IMR-90 (cell line): ENCODE measurements at regions not wholly inside any gene's neighbourhood (a gene's known extent, or its start where the extent isn't known, plus 50 kb on each side); places are given as distances from the start of the nearest gene placed in this dataset.

ENCODE experiments used
- ATAC-seq: fragments of 200-7000 bp; cut with Tn5 transposase; 2 replicates; pipeline ENCODE4 v1.9.1; 2020; ENCODE audit warnings: low read depth, mild to moderate bottlenecking, moderate library complexity
- BruUV-seq: library from RNA; stranded (reverse); fragments of 400-500 nt; replicated peaks from 2 replicates; lab custom pipeline; 2021; lab: Mats Ljungman, UMichigan
- CTCF ChIA-PET: fragments of 300-600 bp; formaldehyde crosslinking; extraction: SDS; loops from one replicate; lab custom pipeline; 2021; ENCODE audit warnings: antibody characterized with exemption; lab: Yijun Ruan, JAX
- POLR2A ChIA-PET: fragments of 300-600 bp; sonication (Branson Sonifier 250); formaldehyde crosslinking; loops from one replicate; lab custom pipeline; 2022; ENCODE audit warnings: antibody characterized with exemption; ENCODE audit not compliant: unreplicated experiment; lab: Charles Lee
- DNase-seq: peaks from one replicate; pipeline ENCODE4 v3.0.0; 2013
- H2AFZ ChIP-seq: replicated peaks from 2 replicates; pipeline ENCODE3; 2013; ENCODE audit warnings: low read length, mild to moderate bottlenecking; ENCODE audit not compliant: poor library complexity
- H2AK5ac ChIP-seq: 2 replicates; pipeline ENCODE4 v1.6.1; 2013; ENCODE audit warnings: low read depth, low read length, inconsistent platforms
- H2AK9ac ChIP-seq: replicated peaks from 2 replicates; pipeline ENCODE3; 2013; ENCODE audit warnings: mild to moderate bottlenecking, low read depth, low read length, moderate library complexity; ENCODE audit not compliant: poor library complexity
- H2BK120ac ChIP-seq: 2 replicates; pipeline ENCODE4 v1.6.1; 2013; ENCODE audit warnings: low read depth, low read length, inconsistent platforms
- H2BK15ac ChIP-seq: 3 replicates; pipeline ENCODE4 v1.6.1; 2013; ENCODE audit warnings: low read depth, low read length, inconsistent platforms
- H2BK20ac ChIP-seq: 2 replicates; pipeline ENCODE4 v1.6.1; 2013; ENCODE audit warnings: low read depth, mild to moderate bottlenecking, inconsistent platforms, low read length, moderate library complexity
- H2BK5ac ChIP-seq: 2 replicates; pipeline ENCODE4 v1.6.1; 2013; ENCODE audit warnings: mild to moderate bottlenecking, low read depth, low read length, inconsistent platforms; ENCODE audit not compliant: poor library complexity, severe bottlenecking
- H3K14ac ChIP-seq: replicated peaks from 2 replicates; pipeline ENCODE4 v1.6.1; 2013; ENCODE audit warnings: low read depth, low read length, inconsistent platforms
- H3K18ac ChIP-seq: 2 replicates; pipeline ENCODE4 v1.6.1; 2013; ENCODE audit warnings: low read depth, low read length, control low read depth
- H3K23ac ChIP-seq: 2 replicates; pipeline ENCODE4 v1.6.1; 2013; ENCODE audit warnings: low read depth, low read length, inconsistent platforms
- H3K27ac ChIP-seq: 2 replicates; pipeline ENCODE4 v1.5.1; 2013; ENCODE audit warnings: mild to moderate bottlenecking, control low read depth, low read length; ENCODE audit not compliant: insufficient read depth
- H3K27me3 ChIP-seq: 2 replicates; pipeline ENCODE4 v1.6.1; 2013; ENCODE audit warnings: low read length; ENCODE audit not compliant: control insufficient read depth, insufficient read depth
- H3K36me3 ChIP-seq: 2 replicates; pipeline ENCODE4 v1.6.1; 2013; ENCODE audit warnings: low read length, mixed read lengths; ENCODE audit not compliant: control insufficient read depth, insufficient read depth
- H3K4ac ChIP-seq: 2 replicates; pipeline ENCODE4 v1.6.1; 2013; ENCODE audit warnings: low read depth, low read length, inconsistent platforms
- H3K4me1 ChIP-seq: 2 replicates; pipeline ENCODE4 v1.6.1; 2013; ENCODE audit warnings: low read length, mixed read lengths; ENCODE audit not compliant: control insufficient read depth, insufficient read depth
- H3K4me2 ChIP-seq: 2 replicates; pipeline ENCODE4 v1.6.1; 2013; ENCODE audit warnings: low read depth, mild to moderate bottlenecking, control low read depth, low read length, moderate library complexity
- H3K4me3 ChIP-seq: 2 replicates; pipeline ENCODE4 v1.5.1; 2013; ENCODE audit warnings: low read depth, mild to moderate bottlenecking, control low read depth, low read length, moderate library complexity; ENCODE audit not compliant: insufficient read depth
- H3K56ac ChIP-seq: 2 replicates; pipeline ENCODE4 v1.6.1; 2013; ENCODE audit warnings: low read length, inconsistent platforms; ENCODE audit not compliant: insufficient read depth; ENCODE audit errors: extremely low read depth
- H3K79me1 ChIP-seq, 2 experiments: 2 replicates each; pipeline ENCODE4 v1.6.1; 2013; ENCODE audit warnings: low read length in 2 of 2, inconsistent platforms in 1 of 2, low read depth in 1 of 2
- H3K9ac ChIP-seq: 2 replicates; pipeline ENCODE4 v1.6.1; 2013; ENCODE audit warnings: low read depth, low read length, control low read depth
- H3K9me1 ChIP-seq: 2 replicates; pipeline ENCODE4 v1.6.1; 2013; ENCODE audit warnings: low read length, inconsistent platforms; ENCODE audit not compliant: insufficient read depth
- H3K9me3 ChIP-seq: 2 replicates; pipeline ENCODE4 v1.6.1; 2013; ENCODE audit warnings: low read length; ENCODE audit not compliant: control insufficient read depth, insufficient read depth
- H4K20me1 ChIP-seq: 2 replicates; pipeline ENCODE4 v1.6.1; 2013; ENCODE audit warnings: low read length, inconsistent platforms; ENCODE audit not compliant: insufficient read depth
- H4K5ac ChIP-seq: 2 replicates; pipeline ENCODE4 v1.6.1; 2013; ENCODE audit warnings: mild to moderate bottlenecking, low read depth, low read length, control low read depth
- H4K8ac ChIP-seq, 2 experiments: 2 replicates each; pipeline ENCODE4 v1.6.1; 2013; ENCODE audit warnings: low read depth in 2 of 2, low read length in 2 of 2, control low read depth in 1 of 2, inconsistent platforms in 1 of 2
- H4K91ac ChIP-seq: 2 replicates; pipeline ENCODE4 v1.6.1; 2013; ENCODE audit warnings: low read depth, low read length, inconsistent platforms; ENCODE audit not compliant: insufficient read depth
- CEBPB ChIP-seq: IDR thresholded peaks from 2 replicates; pipeline ENCODE4 v1.6.1; 2012; ENCODE audit warnings: low read depth, low read length, improper control_type of control experiment
- CHD1 ChIP-seq: IDR thresholded peaks from 2 replicates; pipeline ENCODE4 v1.6.1; 2012; ENCODE audit warnings: low read depth, low read length, improper control_type of control experiment
- FOS ChIP-seq: fragments of 150-350 bp; IDR thresholded peaks from 2 replicates; pipeline ENCODE4 v1.6.1; 2016; ENCODE audit warnings: low read depth, low read length
- MAFK ChIP-seq: IDR thresholded peaks from 2 replicates; pipeline ENCODE4 v1.6.1; 2012; ENCODE audit warnings: low read depth, low read length, improper control_type of control experiment
- NFE2L2 ChIP-seq: fragments of 150-350 bp; IDR thresholded peaks from 2 replicates; pipeline ENCODE4 v1.6.1; 2016; ENCODE audit warnings: low read depth, mild to moderate bottlenecking, low read length
- POLR2A ChIP-seq: IDR thresholded peaks from 2 replicates; pipeline ENCODE4 v1.6.1; 2012; ENCODE audit warnings: mild to moderate bottlenecking, low read depth, low read length
- RAD21 ChIP-seq: IDR thresholded peaks from 2 replicates; pipeline ENCODE4 v1.6.1; 2012; ENCODE audit warnings: low read length, improper control_type of control experiment
- RFX5 ChIP-seq: IDR thresholded peaks from 2 replicates; pipeline ENCODE4 v1.8.0; 2012; ENCODE audit warnings: low read depth, mild to moderate bottlenecking, low read length, moderate library complexity
- SMC3 ChIP-seq: fragments of 150-350 bp; IDR thresholded peaks from 2 replicates; pipeline ENCODE4 v1.6.1; 2016; ENCODE audit warnings: low read depth, mild to moderate bottlenecking, antibody characterized with exemption, low read length, moderate library complexity
- dilution Hi-C: fragments of 300-500 bp; cut with HindIII; formaldehyde crosslinking; loops from one replicate; pipeline ENCODE4 v1.14.3; 2018; ENCODE audit warnings: low sequenced_read_pairs; ENCODE audit not compliant: unreplicated experiment
- in situ Hi-C: fragments of 300-500 bp; cut with MboI; formaldehyde crosslinking; loops from 3 replicates; pipeline ENCODE4 v1.14.3; 2019; ENCODE audit warnings: low sequenced_read_pairs, inconsistent platforms, mixed read lengths
- intact Hi-C: fragments of 100-400 bp; cut with micrococcal nuclease; formaldehyde crosslinking; loops from 2 replicates; pipeline ENCODE4 v1.10.0; 2022
- TF ChIP-seq, protein P1 (sequence below): fragments of 150-350 bp; IDR thresholded peaks from 2 replicates; pipeline ENCODE4 v1.6.1; 2017; ENCODE audit warnings: mild to moderate bottlenecking, antibody characterized with exemption, low read length, low read depth

- Histone ChIP-seq H3K4me1 (no peaks in the 10 kb centered on the region), H4K91ac (no peak overlapping the region), H2AK5ac (no peak overlapping the region), H3K27ac (no peak overlapping the region), H3K4me2 (no peak overlapping the region), H2BK15ac (no peak overlapping the region), H4K20me1 (no peaks in the 10 kb centered on the region), H2AFZ (no peak overlapping the region), H3K9ac (no peak overlapping the region), H2BK5ac (no peak overlapping the region), H2BK20ac (no peak overlapping the region), H3K18ac (no peak overlapping the region), H3K23ac (no peak overlapping the region), H3K9me3 (peaks cover 21% of the 10 kb centered on the region), H3K14ac (no peak overlapping the region), H3K56ac (no peak overlapping the region), H2AK9ac (no peak overlapping the region), H3K4me3 (no peak overlapping the region), H3K4ac (no peak overlapping the region), H4K8ac (no peak overlapping the region), H2BK120ac (no peak overlapping the region), H3K9me1 (no peaks in the 10 kb centered on the region), H3K36me3 (no peaks in the 10 kb centered on the region), H4K5ac (no peak overlapping the region), H3K27me3 (no peaks in the 10 kb centered on the region), H3K79me1 (no peaks in the 10 kb centered on the region)
- dilution Hi-C loops = no loop called here
- in situ Hi-C loops = no loop called here
- intact Hi-C loops = no loop called here
- TF ChIP-seq CEBPB (no peak), FOS (no peak), CHD1 (no peak), RAD21 (no peak), RFX5 (no peak), POLR2A (no peak), SMC3 (no peak), NFE2L2 (no peak), MAFK (no peak)
- TF ChIP-seq, protein P1, sequence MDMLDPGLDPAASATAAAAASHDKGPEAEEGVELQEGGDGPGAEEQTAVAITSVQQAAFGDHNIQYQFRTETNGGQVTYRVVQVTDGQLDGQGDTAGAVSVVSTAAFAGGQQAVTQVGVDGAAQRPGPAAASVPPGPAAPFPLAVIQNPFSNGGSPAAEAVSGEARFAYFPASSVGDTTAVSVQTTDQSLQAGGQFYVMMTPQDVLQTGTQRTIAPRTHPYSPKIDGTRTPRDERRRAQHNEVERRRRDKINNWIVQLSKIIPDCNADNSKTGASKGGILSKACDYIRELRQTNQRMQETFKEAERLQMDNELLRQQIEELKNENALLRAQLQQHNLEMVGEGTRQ = no peak
- CTCF ChIA-PET = interaction anchor here (0.6 kb wide), 1 partner anchor 1571 kb away, joined by 4 read pairs; no protein-coding TSS in a partner anchor
- DNase-seq = no peak
- ATAC-seq = no peak
- POLR2A ChIA-PET = no interaction called here
- BruUV-seq = no TSS peak
Measured at GRCh38 chr22:34878171-34878570, 187.8 kb upstream of the ISX start.
